GM12865 (cell line): ENCODE measurements at regions not wholly inside any gene's neighbourhood (a gene's known extent, or its start where the extent isn't known, plus 50 kb on each side); places are given as distances from the start of the nearest gene placed in this dataset.
"Not testable (repeated sequence)": the region's sequence is repeated elsewhere in the genome, so short reads cannot be mapped to it uniquely, and the experiment has no call there.

Experiments used
- DNase-seq: peaks from one replicate; pipeline ENCODE4 v3.0.0; 2010; ENCODE audit warnings: low read depth
- H3K4me3 ChIP-seq: 2 replicates; pipeline ENCODE4 v1.5.1; 2011; ENCODE audit warnings: mild to moderate bottlenecking, low read depth, low read length, control low read depth
- TF ChIP-seq, protein P1 (sequence below): IDR thresholded peaks from 2 replicates; pipeline ENCODE4 v1.5.1; 2011; ENCODE audit warnings: low read length, control low read depth, low read depth, inconsistent platforms; ENCODE audit not compliant: insufficient read depth; ENCODE audit errors: missing control alignments

DNA sequence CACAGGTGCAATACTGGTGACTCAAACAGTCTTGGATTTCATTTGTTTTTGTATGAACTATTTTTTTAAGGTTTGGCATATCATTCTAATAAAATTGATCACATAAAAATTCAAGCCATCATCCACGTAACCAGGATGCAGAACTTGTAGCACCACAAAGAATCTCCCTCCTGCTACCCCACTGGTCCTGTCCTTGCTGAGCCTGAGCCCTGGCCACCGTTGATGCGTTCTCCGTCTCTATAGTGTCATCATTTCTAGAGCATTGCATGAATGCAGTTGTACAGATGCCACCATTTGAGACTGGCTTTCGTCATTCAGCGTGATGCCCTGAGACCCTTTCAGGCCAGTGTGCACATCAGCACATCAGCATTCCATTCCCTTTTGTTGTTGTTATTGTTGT, 273.5 kb downstream of the TCERG1L start:
- TF ChIP-seq, protein P1, sequence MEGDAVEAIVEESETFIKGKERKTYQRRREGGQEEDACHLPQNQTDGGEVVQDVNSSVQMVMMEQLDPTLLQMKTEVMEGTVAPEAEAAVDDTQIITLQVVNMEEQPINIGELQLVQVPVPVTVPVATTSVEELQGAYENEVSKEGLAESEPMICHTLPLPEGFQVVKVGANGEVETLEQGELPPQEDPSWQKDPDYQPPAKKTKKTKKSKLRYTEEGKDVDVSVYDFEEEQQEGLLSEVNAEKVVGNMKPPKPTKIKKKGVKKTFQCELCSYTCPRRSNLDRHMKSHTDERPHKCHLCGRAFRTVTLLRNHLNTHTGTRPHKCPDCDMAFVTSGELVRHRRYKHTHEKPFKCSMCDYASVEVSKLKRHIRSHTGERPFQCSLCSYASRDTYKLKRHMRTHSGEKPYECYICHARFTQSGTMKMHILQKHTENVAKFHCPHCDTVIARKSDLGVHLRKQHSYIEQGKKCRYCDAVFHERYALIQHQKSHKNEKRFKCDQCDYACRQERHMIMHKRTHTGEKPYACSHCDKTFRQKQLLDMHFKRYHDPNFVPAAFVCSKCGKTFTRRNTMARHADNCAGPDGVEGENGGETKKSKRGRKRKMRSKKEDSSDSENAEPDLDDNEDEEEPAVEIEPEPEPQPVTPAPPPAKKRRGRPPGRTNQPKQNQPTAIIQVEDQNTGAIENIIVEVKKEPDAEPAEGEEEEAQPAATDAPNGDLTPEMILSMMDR, result no peak
- no peak for DNase-seq
- no peak overlapping the region for H3K4me3 ChIP-seq

DNA sequence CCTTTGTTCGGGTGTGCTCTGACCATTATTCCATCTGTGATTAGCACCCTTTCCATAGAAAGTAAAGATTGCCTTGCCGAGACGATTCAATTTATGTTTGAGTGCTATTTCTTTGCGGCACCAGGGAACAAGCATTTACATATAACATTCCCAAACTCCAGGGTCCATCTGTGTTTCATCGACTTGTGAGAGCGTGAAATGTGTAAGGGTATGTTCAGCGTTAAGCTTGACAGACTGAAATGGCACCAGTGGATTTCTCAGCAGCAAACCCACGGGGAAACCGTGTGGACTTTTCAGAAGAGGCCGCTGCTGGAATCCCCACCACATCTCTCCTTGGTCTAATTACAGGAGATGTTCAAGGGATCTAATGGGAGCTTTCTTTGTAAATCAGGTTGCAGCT, 270.5 kb downstream of the TCERG1L start:
- TF ChIP-seq, protein P1, result no peak
- no peak for DNase-seq
- H3K4me3 ChIP-seq, result no peak overlapping the region

DNA sequence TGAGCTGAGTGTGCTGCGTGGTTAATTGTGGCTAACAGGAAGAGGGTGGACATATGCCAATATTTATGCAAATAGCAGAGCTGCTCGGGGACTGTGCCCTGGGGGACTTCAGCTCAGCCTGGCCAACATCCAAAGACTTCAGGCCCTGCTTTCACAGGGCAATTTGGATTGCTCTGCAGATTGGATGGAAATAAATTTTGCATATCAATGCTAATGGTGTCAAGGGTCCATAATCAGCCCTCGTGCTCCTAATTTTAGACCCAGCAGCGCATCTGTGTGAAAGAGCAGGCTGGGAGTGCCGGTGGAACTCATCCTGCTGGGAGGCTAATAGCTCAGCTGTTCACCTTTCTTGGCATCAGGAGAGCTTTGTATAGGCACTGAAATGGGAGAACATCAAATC, 270.1 kb downstream of the TCERG1L start:
- DNase-seq, result no peak
- TF ChIP-seq, protein P1, result no peak
- H3K4me3 ChIP-seq, result no peak overlapping the region

DNA sequence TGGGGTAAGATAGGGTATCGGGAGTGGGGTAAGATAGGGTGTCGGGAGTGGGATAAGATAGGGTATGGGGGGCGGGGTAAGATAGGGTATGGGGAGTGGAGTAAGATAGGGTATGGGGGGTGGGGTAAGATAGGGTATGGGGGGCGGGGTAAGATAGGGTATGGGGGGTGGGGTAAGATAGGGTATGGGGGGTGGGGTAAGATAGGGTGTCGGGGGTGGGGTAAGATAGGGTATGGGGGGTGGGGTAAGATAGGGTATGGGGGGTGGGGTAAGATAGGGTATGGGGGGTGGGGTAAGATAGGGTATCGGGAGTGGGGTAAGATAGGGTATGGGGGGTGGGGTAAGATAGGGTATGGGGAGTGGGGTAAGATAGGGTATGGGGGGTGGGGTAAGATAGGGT, 269.5 kb downstream of the TCERG1L start:
- H3K4me3 ChIP-seq, DNase-seq: not testable (repeated sequence)
